Aorta (tissue), 5 donors: ENCODE measurements at regions not wholly inside any gene's neighbourhood (a gene's known extent, or its start where the extent isn't known, plus 50 kb on each side); places are given as distances from the start of the nearest gene placed in this dataset.

Experiments
- ATAC-seq: fragments of 200-7000 bp; cut with Tn5 transposase; one replicate; pipeline ENCODE4 v1.9.1; 2022; ENCODE audit warnings: moderate library complexity; ENCODE audit not compliant: low FRiP score
- DNase-seq, 2 donors: peaks; one replicate each; pipeline ENCODE4 v3.0.0-alpha.2; 2020
- H3K27ac ChIP-seq, 2 donors: one replicate each; pipeline ENCODE4 v1.5.1; 2013; ENCODE audit warnings: low read length in 2 of 2, mild to moderate bottlenecking in 2 of 2, moderate library complexity in 2 of 2, control low read depth in 1 of 2, inconsistent platforms in 1 of 2, low read depth in 1 of 2
- H3K27me3 ChIP-seq, 2 donors: one replicate each; pipeline ENCODE4 v1.6.1; 2013; ENCODE audit warnings: control low read depth in 1 of 2, low read length in 1 of 2, mild to moderate bottlenecking in 1 of 2, moderate library complexity in 1 of 2; ENCODE audit not compliant: insufficient read depth in 2 of 2, control insufficient read depth in 1 of 2
- H3K36me3 ChIP-seq, 2 donors: one replicate each; pipeline ENCODE4 v1.6.1; 2013; ENCODE audit warnings: control low read depth in 1 of 2, low read length in 1 of 2, mild to moderate bottlenecking in 1 of 2; ENCODE audit not compliant: insufficient read depth in 2 of 2, control insufficient read depth in 1 of 2
- H3K4me1 ChIP-seq, 2 donors: one replicate each; pipeline ENCODE4 v1.6.1; 2013; ENCODE audit warnings: low read length in 2 of 2, control low read depth in 1 of 2, mild to moderate bottlenecking in 1 of 2, moderate library complexity in 1 of 2; ENCODE audit not compliant: insufficient read depth in 2 of 2, control insufficient read depth in 1 of 2
- H3K4me3 ChIP-seq, 2 donors: one replicate each; pipeline ENCODE4 v1.5.1; 2013; ENCODE audit warnings: low read length in 2 of 2, control low read depth in 1 of 2, mild to moderate bottlenecking in 1 of 2
- H3K9me3 ChIP-seq: one replicate; pipeline ENCODE4 v1.6.1; 2013; ENCODE audit warnings: mild to moderate bottlenecking, low read length; ENCODE audit not compliant: control insufficient read depth
- WGBS, 2 donors: extraction: QIAGEN DNeasy Blood & Tissue Kit; methylation state at CpG; one replicate each; pipeline ENCODE4 v1.1.7; 2013; 5-methylcytosine and 5-hydroxymethylcytosine counted together
- intact Hi-C, 2 donors: fragments of 100-400 bp; cut with DNase I; formaldehyde crosslinking; loops; one replicate each; pipeline versions ENCODE4 v1.14.2 to v1.15.0; 2022
- donor health status: healthy with polysubstance abuse.
- donor health status: Bipolar disorder and iron deficiency.
- donor health status: DM: no; HTN: no; CAD: no.
- donor health status: DM: no; HTN: no; CAD: no.
- donor health status: DM: yes; HTN: yes; CAD: no.

DNA sequence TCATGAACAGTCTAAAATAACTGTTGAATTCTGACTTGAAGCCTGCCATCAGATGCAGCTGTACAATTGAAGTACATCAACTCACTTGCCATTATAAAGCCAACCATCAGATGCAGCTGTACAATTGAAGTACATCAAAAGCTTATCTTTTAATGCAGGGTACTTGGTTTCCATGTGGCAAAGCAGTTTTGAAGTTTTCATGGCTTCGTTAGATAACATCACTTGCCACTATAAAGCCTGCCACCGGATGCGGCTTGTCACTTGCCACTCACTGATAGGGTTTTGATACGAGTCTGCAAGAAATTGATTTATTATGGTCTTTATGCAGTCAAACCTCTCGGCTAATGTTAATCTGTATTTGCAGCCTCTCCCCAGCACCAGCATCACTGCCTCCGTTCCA lies 1605.8 kb downstream of the SUCLG1 start:
- no peaks in the 10 kb centered on the region for H3K4me1 ChIP-seq
- H3K4me3 ChIP-seq = no peak overlapping the region
- H3K9me3 ChIP-seq = no peaks in the 10 kb centered on the region
- WGBS, 2 donors = 85 to 87% methylated on average over 6 of the region's 6 CpGs
- intact Hi-C loops = no loop called here
- no peaks in the 10 kb centered on the region for H3K27me3 ChIP-seq
- H3K27ac ChIP-seq = no peak overlapping the region
- H3K36me3 ChIP-seq = no peaks in the 10 kb centered on the region
- no peak for ATAC-seq
- DNase-seq = no peak

DNA sequence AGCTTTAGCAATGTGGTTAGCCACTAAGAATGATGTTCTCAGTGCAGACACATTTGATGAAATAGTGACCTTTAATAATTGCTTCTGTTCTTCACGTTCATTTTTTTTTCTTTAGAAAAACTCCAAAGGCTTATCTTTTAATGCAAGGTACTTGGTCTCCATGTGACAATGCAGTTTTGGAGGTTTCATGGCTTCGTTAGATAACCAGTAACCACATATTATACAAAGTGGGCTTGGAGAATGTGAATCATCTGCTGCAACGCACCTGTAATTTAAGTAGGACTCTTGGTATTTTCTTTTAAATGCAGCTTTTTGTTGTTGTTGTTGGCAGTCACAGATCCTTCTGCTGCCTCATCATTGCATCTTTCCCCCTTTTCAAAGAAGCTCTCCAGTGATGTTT lies 1606.3 kb downstream of the SUCLG1 start:
- Histone ChIP-seq H3K27ac (no peak overlapping the region), H3K27me3 (no peaks in the 10 kb centered on the region), H3K9me3 (no peaks in the 10 kb centered on the region), H3K4me1 (no peaks in the 10 kb centered on the region), H3K4me3 (no peak overlapping the region), H3K36me3 (no peaks in the 10 kb centered on the region)
- WGBS, 2 donors = 72 to 75% methylated on average over 3 of the region's 3 CpGs
- ATAC-seq (no peak), DNase-seq (no peak)
- intact Hi-C loops = no loop called here

DNA sequence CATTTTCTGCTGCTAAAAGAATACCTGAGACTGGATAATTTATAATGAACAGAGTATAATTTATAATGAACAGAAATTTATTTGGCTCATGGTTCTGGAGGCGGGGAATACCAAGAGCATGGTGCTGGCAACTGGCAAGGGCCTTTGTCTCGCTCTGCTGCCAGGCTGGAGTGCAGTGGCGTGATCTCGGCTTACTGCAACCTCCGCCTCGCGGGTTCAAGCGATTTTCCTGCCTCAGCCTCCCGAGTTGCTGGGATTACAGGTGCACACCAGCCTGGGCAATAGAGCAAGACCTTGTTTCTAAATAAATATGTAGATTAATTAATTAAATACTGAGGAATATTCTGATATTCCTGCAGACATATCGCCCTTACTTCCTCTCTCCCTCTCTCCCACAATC lies 1610.8 kb downstream of the SUCLG1 start:
- intact Hi-C loops = no loop called here
- WGBS, 2 donors = 89% methylated on average over 10 of the region's 10 CpGs
- Histone ChIP-seq H3K4me3 (no peak overlapping the region), H3K9me3 (no peaks in the 10 kb centered on the region), H3K27ac (no peak overlapping the region), H3K4me1 (no peaks in the 10 kb centered on the region), H3K27me3 (peaks cover 0 to 2% of the 10 kb centered on the region in 2 donors), H3K36me3 (no peaks in the 10 kb centered on the region)
- no peak for ATAC-seq
- no peak for DNase-seq

DNA sequence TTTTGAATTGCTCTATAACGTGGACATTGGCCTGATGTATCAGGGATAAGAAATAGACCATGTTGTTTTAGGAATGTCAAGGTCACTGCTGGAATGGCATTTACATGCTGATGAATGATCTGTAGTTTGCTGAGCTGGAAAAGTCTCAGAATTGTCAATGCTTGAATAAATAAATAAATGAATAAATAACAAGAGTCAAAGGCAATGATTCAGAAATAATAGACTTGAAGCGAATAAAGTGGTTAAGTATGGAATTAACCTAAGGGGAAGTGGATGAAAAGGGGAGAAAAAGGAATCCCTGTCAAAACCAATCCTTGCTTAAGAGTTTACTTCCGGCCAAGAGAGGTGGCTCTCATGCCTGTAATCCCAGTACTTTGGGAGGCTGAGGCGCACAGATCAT lies 1620.0 kb downstream of the SUCLG1 start:
- Histone ChIP-seq H3K27me3 (no peaks in the 10 kb centered on the region), H3K9me3 (no peaks in the 10 kb centered on the region), H3K36me3 (no peaks in the 10 kb centered on the region), H3K4me1 (no peaks in the 10 kb centered on the region), H3K4me3 (no peak overlapping the region), H3K27ac (no peak overlapping the region)
- intact Hi-C loops = no loop called here
- DNase-seq (no peak), ATAC-seq (no peak)
- WGBS, 2 donors = 68 to 69% methylated on average over 4 of the region's 4 CpGs

GRCh38 chr2:82837588-82838304 lies 1621.3 kb downstream of the SUCLG1 start:
- Histone ChIP-seq H3K4me1 (no peaks in the 10 kb centered on the region), H3K4me3 (no peak overlapping the region), H3K27me3 (no peaks in the 10 kb centered on the region), H3K27ac (no peak overlapping the region), H3K36me3 (no peaks in the 10 kb centered on the region), H3K9me3 (no peaks in the 10 kb centered on the region)
- ATAC-seq (no peak), DNase-seq (no peak)
- intact Hi-C loops = no loop called here
- WGBS, 2 donors = 84% methylated on average over 3 of the region's 3 CpGs

GRCh38 chr2:82834893-82835292 lies 1624.2 kb downstream of the SUCLG1 start:
- H3K4me3 ChIP-seq = no peak overlapping the region
- intact Hi-C loops = no loop called here
- no peaks in the 10 kb centered on the region for H3K27me3 ChIP-seq
- H3K27ac ChIP-seq = no peak overlapping the region
- WGBS, 2 donors = 77 to 79% methylated on average over 1 of the region's 1 CpG
- DNase-seq (no peak), ATAC-seq (no peak)
- H3K9me3 ChIP-seq = no peaks in the 10 kb centered on the region
- no peaks in the 10 kb centered on the region for H3K36me3 ChIP-seq
- H3K4me1 ChIP-seq = no peaks in the 10 kb centered on the region

- Histone ChIP-seq H3K36me3 (no peaks in the 10 kb centered on the region), H3K4me3 (no peak overlapping the region), H3K4me1 (no peaks in the 10 kb centered on the region), H3K27me3 (no peaks in the 10 kb centered on the region), H3K9me3 (no peaks in the 10 kb centered on the region), H3K27ac (no peak overlapping the region)
- no peak for ATAC-seq
- 88% methylated on average over 2 of the region's 2 CpGs for WGBS, 2 donors
- intact Hi-C loops = no loop called here
- no peak for DNase-seq
Observed at GRCh38 chr2:82827426-82827825, 1631.7 kb downstream of the SUCLG1 start.

- DNase-seq = no peak
- ATAC-seq = no peak
- Histone ChIP-seq H3K9me3 (no peaks in the 10 kb centered on the region), H3K27ac (no peak overlapping the region), H3K4me1 (no peaks in the 10 kb centered on the region), H3K4me3 (no peak overlapping the region), H3K36me3 (no peaks in the 10 kb centered on the region), H3K27me3 (no peaks in the 10 kb centered on the region)
- intact Hi-C loops = no loop called here
- WGBS, 2 donors = 85 to 87% methylated on average over 2 of the region's 2 CpGs
Observed at GRCh38 chr2:82826437-82826836, 1632.6 kb downstream of the SUCLG1 start.

DNA sequence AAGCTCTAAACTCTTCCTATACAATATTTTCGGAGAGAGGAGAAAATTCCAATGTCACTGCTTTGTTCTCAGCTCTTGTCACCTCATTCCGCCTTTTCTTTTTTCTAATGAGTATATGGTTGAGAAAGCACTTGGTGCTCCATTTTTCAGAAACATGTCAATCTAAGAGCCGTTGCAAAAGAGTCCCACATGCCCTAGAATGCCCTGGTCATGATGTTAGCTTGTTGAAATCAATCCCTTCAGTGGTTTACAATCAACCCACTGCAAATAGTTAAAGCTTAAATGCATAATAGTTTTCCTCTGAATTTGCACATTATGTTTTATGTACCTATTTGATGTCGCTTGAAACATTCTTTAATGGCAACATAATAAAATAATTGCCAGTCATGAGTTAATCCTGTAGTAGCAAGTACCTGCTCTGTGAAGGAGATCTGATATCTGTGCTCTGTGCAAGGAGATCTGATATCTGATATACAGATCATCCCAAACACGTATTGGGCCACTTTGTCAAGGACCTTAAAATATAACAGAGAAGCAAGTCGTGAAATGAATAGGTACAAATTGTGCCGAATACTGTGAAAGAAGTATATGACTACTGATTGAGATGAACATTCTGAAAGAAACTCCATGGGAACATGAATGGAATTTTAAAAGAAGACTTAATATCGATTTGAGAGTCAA lies 1633.5 kb downstream of the SUCLG1 start:
- intact Hi-C loops = no loop called here
- H3K36me3 ChIP-seq = no peaks in the 10 kb centered on the region
- no peak for ATAC-seq

More for the DNA sequence above, 1633.5 kb downstream of the SUCLG1 start:
- 81 to 86% methylated on average over 8 of the region's 8 CpGs for WGBS, 2 donors
- H3K4me3 ChIP-seq = no peak overlapping the region
- no peaks in the 10 kb centered on the region for H3K9me3 ChIP-seq
- no peaks in the 10 kb centered on the region for H3K4me1 ChIP-seq
- DNase-seq = no peak
- no peaks in the 10 kb centered on the region for H3K27me3 ChIP-seq
- no peak overlapping the region for H3K27ac ChIP-seq
